ENCODE measurements at regions not wholly inside any gene's neighbourhood (a gene's known extent, or its start where the extent isn't known, plus 50 kb on each side); places are given as distances from the start of the nearest gene placed in this dataset.
"Not testable (repeated sequence)": the region's sequence is repeated elsewhere in the genome, so short reads cannot be mapped to it uniquely, and the experiment has no call there.

- no peaks in the 10 kb centered on the region for H3K4me1 ChIP-seq (ENCODE audit: control insufficient read depth in 3 of 3, insufficient read depth in 2 of 3, low read depth in 1 of 3, low read length in 2 of 3)
- no peak overlapping the region for H3K27ac ChIP-seq (ENCODE audit: low read depth in 1 of 3, low read length in 2 of 3)
- FAIRE-seq (no peak), DNase-seq (no peak)
- H3K9me3 ChIP-seq (ENCODE audit: control insufficient read depth in 2 of 2, insufficient read depth in 1 of 2, low read depth in 1 of 2, low read length in 1 of 2) = no peaks in the 10 kb centered on the region
- no peaks in the 10 kb centered on the region for H3K36me3 ChIP-seq (ENCODE audit: control insufficient read depth in 3 of 3, insufficient read depth in 2 of 3, low read depth in 1 of 3, low read length in 3 of 3)
- H3K4me3 ChIP-seq (ENCODE audit: low read depth in 1 of 3, low read length in 3 of 3) = no peak overlapping the region
- no peaks in the 10 kb centered on the region for H3K27me3 ChIP-seq (ENCODE audit: control insufficient read depth in 3 of 3, insufficient read depth in 3 of 3, low read length in 3 of 3)
Measured at GRCh38 chr4:75168548-75168947, 235.6 kb downstream of the PARM1 start.

- not testable (repeated sequence) for FAIRE-seq; H3K4me3 ChIP-seq (ENCODE audit: low read depth in 1 of 3, low read length in 3 of 3); H3K9me3 ChIP-seq (ENCODE audit: control insufficient read depth in 2 of 2, insufficient read depth in 1 of 2, low read depth in 1 of 2, low read length in 1 of 2); H3K27ac ChIP-seq (ENCODE audit: low read depth in 1 of 3, low read length in 2 of 3); H3K4me1 ChIP-seq (ENCODE audit: control insufficient read depth in 3 of 3, insufficient read depth in 2 of 3, low read depth in 1 of 3, low read length in 2 of 3); DNase-seq; H3K36me3 ChIP-seq (ENCODE audit: control insufficient read depth in 3 of 3, insufficient read depth in 2 of 3, low read depth in 1 of 3, low read length in 3 of 3); H3K27me3 ChIP-seq (ENCODE audit: control insufficient read depth in 3 of 3, insufficient read depth in 3 of 3, low read length in 3 of 3)
- 61 to 76% (median 67%) methylated on average over 2 of the region's 2 CpGs for WGBS, 3 donors
Measured at GRCh38 chr4:75165100-75165499, 232.2 kb downstream of the PARM1 start.

- Histone ChIP-seq H3K4me1 (ENCODE audit: control insufficient read depth in 3 of 3, insufficient read depth in 2 of 3, low read depth in 1 of 3, low read length in 2 of 3) (no peaks in the 10 kb centered on the region), H3K36me3 (ENCODE audit: control insufficient read depth in 3 of 3, insufficient read depth in 2 of 3, low read depth in 1 of 3, low read length in 3 of 3) (no peaks in the 10 kb centered on the region), H3K27ac (ENCODE audit: low read depth in 1 of 3, low read length in 2 of 3) (no peak overlapping the region), H3K4me3 (ENCODE audit: low read depth in 1 of 3, low read length in 3 of 3) (no peak overlapping the region), H3K9me3 (ENCODE audit: control insufficient read depth in 2 of 2, insufficient read depth in 1 of 2, low read depth in 1 of 2, low read length in 1 of 2) (peaks cover 0 to 13% of the 10 kb centered on the region in 2 donors), H3K27me3 (ENCODE audit: control insufficient read depth in 3 of 3, insufficient read depth in 3 of 3, low read length in 3 of 3) (no peaks in the 10 kb centered on the region)
- DNase-seq (no peak), FAIRE-seq (no peak)
- 71 to 89% (median 76%) methylated on average over 3 of the region's 3 CpGs for WGBS, 3 donors
Measured at GRCh38 chr4:75158451-75158850, 225.5 kb downstream of the PARM1 start.

- Histone ChIP-seq H3K27me3 (ENCODE audit: control insufficient read depth in 3 of 3, insufficient read depth in 3 of 3, low read length in 3 of 3) (no peaks in the 10 kb centered on the region), H3K4me3 (ENCODE audit: low read depth in 1 of 3, low read length in 3 of 3) (no peak overlapping the region), H3K27ac (ENCODE audit: low read depth in 1 of 3, low read length in 2 of 3) (no peak overlapping the region), H3K9me3 (ENCODE audit: control insufficient read depth in 2 of 2, insufficient read depth in 1 of 2, low read depth in 1 of 2, low read length in 1 of 2) (peaks cover 0 to 13% of the 10 kb centered on the region in 2 donors), H3K36me3 (ENCODE audit: control insufficient read depth in 3 of 3, insufficient read depth in 2 of 3, low read depth in 1 of 3, low read length in 3 of 3) (no peaks in the 10 kb centered on the region), H3K4me1 (ENCODE audit: control insufficient read depth in 3 of 3, insufficient read depth in 2 of 3, low read depth in 1 of 3, low read length in 2 of 3) (no peaks in the 10 kb centered on the region)
- no peak for FAIRE-seq
- no peak for DNase-seq
Measured at GRCh38 chr4:75154994-75155393, 222.1 kb downstream of the PARM1 start.

GRCh38 chr4:75146223-75146622 is 213.3 kb downstream of the PARM1 start:
- Histone ChIP-seq H3K4me1 (ENCODE audit: control insufficient read depth in 3 of 3, insufficient read depth in 2 of 3, low read depth in 1 of 3, low read length in 2 of 3) (no peaks in the 10 kb centered on the region), H3K4me3 (ENCODE audit: low read depth in 1 of 3, low read length in 3 of 3) (no peak overlapping the region), H3K9me3 (ENCODE audit: control insufficient read depth in 2 of 2, insufficient read depth in 1 of 2, low read depth in 1 of 2, low read length in 1 of 2) (no peaks in the 10 kb centered on the region), H3K27me3 (ENCODE audit: control insufficient read depth in 3 of 3, insufficient read depth in 3 of 3, low read length in 3 of 3) (peaks cover 0 to 2% (median 0%) of the 10 kb centered on the region in 3 donors), H3K36me3 (ENCODE audit: control insufficient read depth in 3 of 3, insufficient read depth in 2 of 3, low read depth in 1 of 3, low read length in 3 of 3) (no peaks in the 10 kb centered on the region), H3K27ac (ENCODE audit: low read depth in 1 of 3, low read length in 2 of 3) (no peak overlapping the region)
- FAIRE-seq (no peak), DNase-seq (no peak)
- WGBS, 3 donors = 63 to 70% (median 67%) methylated on average over 1 of the region's 1 CpG

- DNase-seq (no peak), FAIRE-seq (no peak)
- H3K36me3 ChIP-seq (ENCODE audit: control insufficient read depth in 3 of 3, insufficient read depth in 2 of 3, low read depth in 1 of 3, low read length in 3 of 3) = no peaks in the 10 kb centered on the region
- no peaks in the 10 kb centered on the region for H3K9me3 ChIP-seq (ENCODE audit: control insufficient read depth in 2 of 2, insufficient read depth in 1 of 2, low read depth in 1 of 2, low read length in 1 of 2)
- H3K27me3 ChIP-seq (ENCODE audit: control insufficient read depth in 3 of 3, insufficient read depth in 3 of 3, low read length in 3 of 3) = peaks cover 0 to 2% (median 0%) of the 10 kb centered on the region in 3 donors
- WGBS, 3 donors = 40 to 67% (median 60%) methylated on average over 1 of the region's 1 CpG
- H3K27ac ChIP-seq (ENCODE audit: low read depth in 1 of 3, low read length in 2 of 3) = no peak overlapping the region
- no peak overlapping the region for H3K4me3 ChIP-seq (ENCODE audit: low read depth in 1 of 3, low read length in 3 of 3)
- no peaks in the 10 kb centered on the region for H3K4me1 ChIP-seq (ENCODE audit: control insufficient read depth in 3 of 3, insufficient read depth in 2 of 3, low read depth in 1 of 3, low read length in 2 of 3)
Measured at GRCh38 chr4:75144475-75144874, 211.6 kb downstream of the PARM1 start.

GRCh38 chr4:75142850-75143249 is 209.9 kb downstream of the PARM1 start:
- Histone ChIP-seq H3K4me1 (ENCODE audit: control insufficient read depth in 3 of 3, insufficient read depth in 2 of 3, low read depth in 1 of 3, low read length in 2 of 3) (no peaks in the 10 kb centered on the region), H3K4me3 (ENCODE audit: low read depth in 1 of 3, low read length in 3 of 3) (no peak overlapping the region), H3K27ac (ENCODE audit: low read depth in 1 of 3, low read length in 2 of 3) (no peak overlapping the region), H3K36me3 (ENCODE audit: control insufficient read depth in 3 of 3, insufficient read depth in 2 of 3, low read depth in 1 of 3, low read length in 3 of 3) (no peaks in the 10 kb centered on the region), H3K27me3 (ENCODE audit: control insufficient read depth in 3 of 3, insufficient read depth in 3 of 3, low read length in 3 of 3) (no peaks in the 10 kb centered on the region), H3K9me3 (ENCODE audit: control insufficient read depth in 2 of 2, insufficient read depth in 1 of 2, low read depth in 1 of 2, low read length in 1 of 2) (no peaks in the 10 kb centered on the region)
- DNase-seq (no peak), FAIRE-seq (no peak)
- 60 to 83% (median 71%) methylated on average over 1 of the region's 1 CpG for WGBS, 3 donors

GRCh38 chr4:75142382-75142781 is 209.5 kb downstream of the PARM1 start:
- Histone ChIP-seq H3K36me3 (ENCODE audit: control insufficient read depth in 3 of 3, insufficient read depth in 2 of 3, low read depth in 1 of 3, low read length in 3 of 3) (no peaks in the 10 kb centered on the region), H3K4me1 (ENCODE audit: control insufficient read depth in 3 of 3, insufficient read depth in 2 of 3, low read depth in 1 of 3, low read length in 2 of 3) (no peaks in the 10 kb centered on the region), H3K9me3 (ENCODE audit: control insufficient read depth in 2 of 2, insufficient read depth in 1 of 2, low read depth in 1 of 2, low read length in 1 of 2) (no peaks in the 10 kb centered on the region), H3K27me3 (ENCODE audit: control insufficient read depth in 3 of 3, insufficient read depth in 3 of 3, low read length in 3 of 3) (no peaks in the 10 kb centered on the region), H3K27ac (ENCODE audit: low read depth in 1 of 3, low read length in 2 of 3) (no peak overlapping the region), H3K4me3 (ENCODE audit: low read depth in 1 of 3, low read length in 3 of 3) (no peak overlapping the region)
- FAIRE-seq (no peak), DNase-seq (no peak)
- 63 to 70% (median 68%) methylated on average over 2 of the region's 2 CpGs for WGBS, 3 donors

- Histone ChIP-seq H3K36me3 (ENCODE audit: control insufficient read depth in 3 of 3, insufficient read depth in 2 of 3, low read depth in 1 of 3, low read length in 3 of 3) (no peaks in the 10 kb centered on the region), H3K9me3 (ENCODE audit: control insufficient read depth in 2 of 2, insufficient read depth in 1 of 2, low read depth in 1 of 2, low read length in 1 of 2) (no peaks in the 10 kb centered on the region), H3K27ac (ENCODE audit: low read depth in 1 of 3, low read length in 2 of 3) (no peak overlapping the region), H3K4me3 (ENCODE audit: low read depth in 1 of 3, low read length in 3 of 3) (no peak overlapping the region), H3K27me3 (ENCODE audit: control insufficient read depth in 3 of 3, insufficient read depth in 3 of 3, low read length in 3 of 3) (no peaks in the 10 kb centered on the region), H3K4me1 (ENCODE audit: control insufficient read depth in 3 of 3, insufficient read depth in 2 of 3, low read depth in 1 of 3, low read length in 2 of 3) (no peaks in the 10 kb centered on the region)
- DNase-seq (no peak), FAIRE-seq (no peak)
Measured at GRCh38 chr4:75141162-75141561, 208.2 kb downstream of the PARM1 start.
